ENCODE measurements at regions not wholly inside any gene's neighbourhood (a gene's known extent, or its start where the extent isn't known, plus 50 kb on each side); places are given as distances from the start of the nearest gene placed in this dataset.

DNA sequence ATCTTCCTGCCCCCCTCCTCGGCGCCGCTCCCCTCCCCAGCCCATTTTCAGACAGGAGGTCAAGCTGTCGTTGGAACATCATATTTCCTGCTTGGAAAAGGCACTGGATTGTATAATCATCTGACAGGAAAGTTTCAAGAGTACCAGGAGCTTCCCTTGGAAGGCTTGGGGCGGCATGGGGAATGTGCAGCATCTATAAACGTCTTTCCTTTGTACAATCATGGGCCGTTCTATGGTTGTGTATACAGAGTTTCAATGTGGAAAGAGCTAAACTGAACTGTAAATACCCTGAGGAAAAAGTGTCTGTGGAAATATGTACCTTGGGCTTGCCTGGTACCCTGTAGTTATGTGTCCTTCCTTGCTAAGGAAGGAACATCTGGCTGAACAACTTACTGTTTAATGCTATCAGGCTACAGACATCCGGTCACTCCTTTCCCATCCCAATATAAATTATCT lies 368.1 kb upstream of the ADGRL2 start:
- DNase-seq (ENCODE audit: low spot score): no peak

DNA sequence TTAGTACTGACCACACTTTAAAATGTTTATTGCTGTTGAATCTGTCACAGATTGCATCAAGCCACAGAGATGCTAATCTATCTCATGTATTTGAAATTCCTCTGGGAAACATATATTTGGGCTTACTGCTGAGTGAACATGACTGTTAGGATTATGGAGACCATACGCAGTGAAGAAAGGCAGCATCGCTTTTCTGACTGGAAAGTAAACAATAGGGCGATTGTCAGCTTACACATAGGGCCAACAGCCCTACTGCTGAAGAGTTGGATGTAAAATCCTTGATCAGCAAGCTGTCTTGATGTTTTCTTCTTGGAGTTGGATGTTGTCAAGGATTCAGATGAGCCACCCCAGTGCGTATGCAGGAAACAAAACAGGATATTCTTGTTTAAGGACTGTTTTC lies 368.7 kb upstream of the ADGRL2 start:
- no peak for DNase-seq (ENCODE audit: low spot score)

DNA sequence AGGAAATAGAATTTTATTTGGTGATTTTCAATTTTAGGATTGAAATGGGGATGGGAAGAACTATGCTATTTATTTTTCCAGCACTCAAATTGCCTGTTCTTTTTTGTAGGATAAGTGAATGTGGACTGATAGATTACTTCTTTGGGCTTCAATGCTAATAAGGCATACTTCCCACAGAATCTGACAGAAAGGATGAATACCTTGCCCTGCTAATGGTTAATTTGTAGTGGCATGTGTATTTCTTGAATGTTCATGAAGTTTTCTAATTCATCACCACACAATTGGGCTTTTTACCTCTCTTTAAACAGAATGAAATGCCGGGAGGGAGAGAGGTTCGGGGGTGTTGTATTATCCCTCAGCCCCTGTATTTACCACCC lies 369.1 kb upstream of the ADGRL2 start:
- DNase-seq (ENCODE audit: low spot score): no peak

DNA sequence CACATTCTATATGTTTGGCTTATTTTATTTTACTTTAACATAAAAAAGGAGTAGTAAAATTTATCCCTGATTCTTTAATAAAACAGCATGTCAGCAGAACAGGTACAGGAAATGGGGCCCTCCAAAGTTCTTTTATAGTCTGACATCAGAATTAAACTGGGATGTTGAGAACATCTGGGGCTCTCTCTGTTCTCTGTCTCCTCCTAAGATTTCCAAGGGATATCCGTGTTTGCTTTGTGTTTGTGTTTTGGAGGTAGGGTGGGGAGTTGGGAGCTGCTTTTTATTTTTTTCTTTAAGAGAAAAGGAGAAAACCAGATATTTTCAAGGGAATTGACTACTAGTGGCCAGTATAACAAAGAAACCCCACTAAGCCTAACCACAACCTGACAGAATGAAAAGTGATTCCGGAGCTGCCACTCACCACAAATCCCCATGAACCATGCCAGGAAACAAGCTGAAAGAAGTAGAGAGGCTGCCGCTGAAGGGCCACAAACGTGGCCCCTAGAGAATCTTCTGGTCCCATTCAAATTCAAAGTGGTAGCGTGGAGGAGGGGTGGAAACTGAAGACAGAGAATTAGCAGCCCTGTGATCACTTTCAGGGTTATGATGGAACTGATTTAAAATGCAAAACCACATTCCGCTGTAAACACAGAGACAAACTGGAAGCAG lies 369.6 kb upstream of the ADGRL2 start:
- no peak for DNase-seq (ENCODE audit: low spot score)

DNA sequence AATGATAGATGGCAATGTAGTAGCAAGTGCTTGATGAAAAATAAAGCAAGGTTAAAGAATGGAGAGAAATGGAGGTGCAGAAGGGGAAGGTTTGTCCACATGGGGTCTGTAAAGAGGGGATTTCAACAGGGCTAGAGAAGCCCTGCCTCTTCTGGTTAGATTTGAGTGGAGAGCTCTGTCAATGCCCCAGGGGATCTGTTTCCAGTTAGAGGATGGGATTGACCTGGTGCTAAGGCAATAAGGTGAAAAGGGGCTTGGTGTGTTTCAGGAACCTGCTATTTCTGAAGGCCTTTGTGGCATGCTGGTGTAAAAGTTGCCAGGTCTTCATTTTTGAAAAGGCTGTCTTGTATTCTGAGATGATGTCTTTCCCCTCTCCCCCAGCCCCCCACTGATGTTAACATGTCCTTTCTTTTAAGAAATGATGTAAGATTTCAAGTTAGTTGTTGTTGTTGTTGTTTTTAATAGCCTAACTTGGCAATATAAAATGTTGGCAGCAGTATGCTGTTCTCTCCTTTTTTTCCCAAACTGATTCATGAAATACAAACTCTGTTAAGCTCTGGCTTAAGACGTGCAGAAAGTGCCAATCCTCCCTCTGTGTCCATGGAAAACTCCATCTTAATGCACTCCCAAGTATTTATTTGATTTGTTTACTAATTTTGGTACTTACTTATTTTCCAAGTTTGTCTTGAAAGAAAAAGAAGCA lies 370.3 kb upstream of the ADGRL2 start:
- no peak for DNase-seq (ENCODE audit: low spot score)

DNA sequence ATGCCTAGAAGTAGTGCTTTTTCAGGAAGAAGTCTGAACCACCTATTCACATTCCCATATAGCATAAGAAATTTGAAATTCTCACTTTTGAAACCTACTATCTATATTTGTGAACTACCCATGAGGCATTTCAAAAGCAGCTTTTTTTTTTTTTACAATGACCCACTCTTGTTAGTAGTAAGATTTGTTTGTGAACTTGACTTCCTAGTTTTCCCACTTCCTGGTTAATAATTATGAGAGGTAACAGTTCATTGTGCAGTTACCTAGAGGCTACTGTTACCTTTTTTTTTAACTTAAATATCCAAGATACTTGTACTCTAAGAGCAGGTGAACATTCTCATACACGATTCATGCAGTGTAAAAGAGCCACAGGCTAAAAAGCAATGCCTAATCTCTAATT lies 371.7 kb upstream of the ADGRL2 start:
- DNase-seq (ENCODE audit: low spot score): no peak

DNA sequence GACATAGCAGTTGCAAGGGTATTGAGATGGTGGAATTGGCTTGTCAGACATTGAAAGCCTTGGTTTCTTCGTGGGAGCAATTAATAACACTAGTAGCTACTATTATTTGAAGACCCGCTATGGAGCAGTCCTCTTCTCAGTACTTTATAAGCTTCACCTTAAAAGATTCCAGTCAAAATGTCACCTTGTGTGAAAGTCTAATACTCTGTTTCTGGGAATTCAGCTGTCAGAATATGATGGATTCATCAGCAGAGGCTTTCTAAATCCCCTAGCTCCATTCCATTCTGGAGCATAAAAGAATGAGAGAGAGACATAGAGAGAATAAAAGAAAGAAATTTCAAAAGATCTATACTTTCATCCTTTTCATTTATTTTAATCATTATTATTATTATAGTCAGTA lies 375.9 kb upstream of the ADGRL2 start:
- DNase-seq (ENCODE audit: low spot score): no peak

DNA sequence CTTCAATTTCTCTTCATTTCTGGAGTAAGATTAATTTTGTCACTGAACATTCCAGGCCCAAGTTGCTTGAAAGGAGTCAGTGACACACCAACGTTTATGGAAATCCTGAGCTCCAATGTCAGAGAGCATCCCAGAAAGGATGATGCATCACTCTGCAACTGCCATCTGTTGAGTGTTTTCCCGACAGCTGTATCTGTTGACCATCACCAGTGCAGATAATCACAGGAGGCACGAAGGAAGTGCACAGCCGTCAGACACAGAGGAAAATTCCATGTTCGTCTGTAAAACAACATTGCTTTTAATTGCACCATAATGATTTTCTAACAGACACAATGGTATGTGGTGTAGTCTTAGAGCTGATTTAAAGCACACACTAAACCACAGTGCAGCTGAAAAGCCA lies 376.7 kb upstream of the ADGRL2 start:
- no peak for DNase-seq (ENCODE audit: low spot score)

DNA sequence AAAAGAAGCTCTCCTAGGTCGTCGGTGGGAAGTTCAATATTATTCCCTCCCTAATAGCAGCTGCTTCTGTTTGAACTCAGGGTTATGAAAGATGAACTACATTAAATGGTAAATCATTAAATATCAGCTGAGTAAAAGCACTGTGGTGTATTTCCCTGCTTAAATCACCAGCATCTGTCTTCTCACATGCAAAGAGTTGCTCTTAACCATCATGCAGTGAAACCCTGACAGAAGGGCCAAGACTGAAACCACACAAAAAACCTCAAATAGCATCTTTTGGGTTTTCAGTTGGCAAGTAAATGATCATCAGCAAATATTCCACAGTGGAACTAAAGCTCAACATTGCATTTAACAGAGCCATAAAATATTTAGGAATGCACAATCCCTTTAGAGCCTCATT lies 380.0 kb upstream of the ADGRL2 start:
- DNase-seq (ENCODE audit: low spot score): no peak

DNA sequence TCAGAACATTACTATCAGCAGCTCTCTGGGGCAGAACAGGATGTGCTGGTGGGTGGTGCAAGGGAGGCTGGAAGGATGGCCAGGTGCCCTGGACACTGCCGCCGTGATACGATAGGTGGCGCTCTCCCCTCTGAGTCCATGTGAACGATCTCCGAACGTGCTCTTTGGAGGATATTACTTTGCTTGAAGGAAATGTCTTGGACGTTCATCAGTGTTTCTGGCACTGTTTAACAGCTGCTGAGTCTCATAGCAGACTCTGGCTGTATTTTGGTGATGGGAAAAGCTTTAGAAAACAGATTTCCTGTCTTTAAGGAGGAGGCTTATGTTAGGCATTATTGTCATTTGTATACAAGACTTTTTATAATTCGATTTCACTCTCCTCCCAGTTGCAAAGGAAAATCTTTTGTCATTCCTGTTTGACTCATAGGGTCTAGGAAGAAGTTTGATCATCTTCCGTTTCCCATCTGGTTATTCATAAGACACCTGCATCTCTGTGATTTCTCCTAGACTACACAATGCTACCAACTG lies 386.2 kb upstream of the ADGRL2 start:
- DNase-seq (ENCODE audit: low spot score): peak; percentile 49

DNA sequence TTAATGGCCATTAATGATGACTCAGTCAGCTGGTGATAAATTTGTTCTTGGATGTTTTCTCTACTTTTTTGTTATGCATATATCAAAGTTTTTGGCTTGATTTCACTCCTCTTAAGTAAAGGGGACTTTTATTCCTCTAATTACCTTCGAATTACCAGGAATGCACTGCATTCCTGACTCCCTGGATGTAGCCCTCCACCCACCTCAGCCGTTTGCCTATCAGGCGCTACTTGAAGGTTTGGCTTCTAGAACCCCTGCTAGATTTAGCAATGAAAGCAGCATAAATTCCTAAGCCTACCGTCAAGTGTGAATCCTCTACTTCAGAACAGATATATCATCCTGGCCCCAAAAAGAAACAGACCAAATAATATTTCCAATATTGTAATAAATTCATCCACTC lies 387.8 kb upstream of the ADGRL2 start:
- DNase-seq (ENCODE audit: low spot score): no peak

DNA sequence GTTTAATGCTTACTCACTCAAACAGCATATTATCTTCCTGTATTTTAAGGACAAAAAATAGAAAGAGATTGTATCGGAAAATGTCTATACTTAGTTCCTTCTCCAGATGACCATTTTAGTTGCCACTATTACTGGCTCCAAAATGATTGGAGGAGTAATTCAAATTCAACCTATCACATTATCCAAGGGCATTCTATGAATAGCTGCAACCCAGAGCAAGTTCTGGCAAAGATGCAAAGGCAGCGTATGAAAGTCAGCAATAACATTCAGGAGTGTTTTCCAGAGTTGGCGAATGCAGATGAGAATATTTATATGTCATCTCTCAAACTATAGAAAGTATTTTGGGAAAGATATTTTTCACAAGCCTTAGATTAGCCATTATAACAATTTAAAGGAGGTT lies 389.8 kb upstream of the ADGRL2 start:
- no peak for DNase-seq (ENCODE audit: low spot score)

DNA sequence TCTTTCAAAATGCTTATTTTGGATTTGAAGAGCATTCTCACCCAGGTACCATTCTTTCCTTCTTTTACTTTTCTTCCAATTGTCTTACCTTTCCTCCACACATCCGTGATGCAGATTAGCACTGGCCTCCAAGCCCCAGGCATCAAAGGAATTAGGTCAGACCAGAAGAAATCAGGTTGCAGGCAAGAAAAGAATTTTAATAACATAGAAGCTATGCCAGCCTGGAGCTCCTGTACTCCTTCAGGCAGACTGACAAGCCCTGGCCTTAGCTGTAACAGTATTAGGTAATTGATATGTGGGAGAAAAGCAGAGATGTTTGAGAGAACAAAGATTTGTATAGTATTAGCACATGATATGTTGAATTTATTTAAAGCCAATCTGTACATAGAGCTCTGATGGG lies 390.4 kb upstream of the ADGRL2 start:
- no peak for DNase-seq (ENCODE audit: low spot score)

DNA sequence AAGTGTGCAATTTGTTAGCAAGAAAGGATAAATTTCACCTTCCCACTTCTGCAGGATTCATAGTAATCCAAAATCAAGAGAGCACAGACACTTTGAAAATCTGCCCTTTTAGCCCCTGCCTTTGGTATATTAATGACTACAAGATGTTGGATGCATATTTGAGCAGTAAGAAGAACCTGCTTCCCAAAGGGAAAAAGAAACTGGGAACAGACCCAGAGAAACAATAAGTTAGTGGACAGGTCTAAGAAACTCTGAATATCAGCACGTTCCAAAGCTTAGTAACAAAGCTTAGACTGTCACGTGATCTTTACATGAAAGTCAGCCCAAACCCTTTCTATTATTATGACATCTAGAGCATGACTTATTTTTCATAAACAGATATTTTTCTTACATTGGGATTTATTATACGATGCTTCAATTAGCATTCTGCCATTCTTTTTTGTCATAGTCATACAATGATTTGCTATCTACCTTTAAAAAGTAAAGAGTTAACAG lies 390.9 kb upstream of the ADGRL2 start:
- no peak for DNase-seq (ENCODE audit: low spot score)

DNA sequence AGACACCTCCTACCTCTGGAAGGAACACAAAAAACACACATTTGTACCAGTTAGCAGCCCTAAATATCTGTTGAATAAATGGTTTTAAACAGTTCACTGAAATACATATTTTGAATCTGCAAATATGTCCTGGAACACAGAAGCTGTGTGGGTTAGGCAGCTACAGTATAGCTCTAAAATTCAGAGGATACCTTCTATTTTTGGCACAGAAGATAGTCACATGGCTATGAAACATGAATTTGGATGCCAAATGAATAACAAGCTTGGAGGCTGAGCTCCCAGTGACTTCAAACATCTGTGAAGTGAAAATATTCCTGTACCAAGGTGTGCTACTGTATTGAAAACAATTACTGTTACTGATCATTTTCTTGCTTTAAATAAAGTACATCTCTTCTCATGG lies 391.5 kb upstream of the ADGRL2 start:
- peak; percentile 23 for DNase-seq (ENCODE audit: low spot score)

DNA sequence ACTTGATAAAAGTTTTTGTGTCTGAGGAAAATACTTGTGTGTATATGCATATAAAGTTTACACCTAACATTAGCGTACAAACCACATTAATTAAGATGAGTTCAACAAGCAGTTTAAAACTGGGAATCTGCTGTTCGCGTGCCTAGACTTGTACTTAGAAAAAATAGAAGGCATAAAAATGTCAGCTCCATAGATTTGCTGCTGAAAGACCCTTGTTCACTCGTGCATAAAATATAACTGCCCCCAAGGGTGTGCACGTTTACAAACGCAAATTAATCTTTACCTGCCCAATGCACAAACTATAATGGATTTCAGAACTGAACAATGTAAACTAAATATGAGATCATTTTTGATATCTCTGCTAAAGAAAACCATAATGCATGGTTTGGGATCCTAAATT lies 392.3 kb upstream of the ADGRL2 start:
- DNase-seq (ENCODE audit: low spot score): no peak

DNA sequence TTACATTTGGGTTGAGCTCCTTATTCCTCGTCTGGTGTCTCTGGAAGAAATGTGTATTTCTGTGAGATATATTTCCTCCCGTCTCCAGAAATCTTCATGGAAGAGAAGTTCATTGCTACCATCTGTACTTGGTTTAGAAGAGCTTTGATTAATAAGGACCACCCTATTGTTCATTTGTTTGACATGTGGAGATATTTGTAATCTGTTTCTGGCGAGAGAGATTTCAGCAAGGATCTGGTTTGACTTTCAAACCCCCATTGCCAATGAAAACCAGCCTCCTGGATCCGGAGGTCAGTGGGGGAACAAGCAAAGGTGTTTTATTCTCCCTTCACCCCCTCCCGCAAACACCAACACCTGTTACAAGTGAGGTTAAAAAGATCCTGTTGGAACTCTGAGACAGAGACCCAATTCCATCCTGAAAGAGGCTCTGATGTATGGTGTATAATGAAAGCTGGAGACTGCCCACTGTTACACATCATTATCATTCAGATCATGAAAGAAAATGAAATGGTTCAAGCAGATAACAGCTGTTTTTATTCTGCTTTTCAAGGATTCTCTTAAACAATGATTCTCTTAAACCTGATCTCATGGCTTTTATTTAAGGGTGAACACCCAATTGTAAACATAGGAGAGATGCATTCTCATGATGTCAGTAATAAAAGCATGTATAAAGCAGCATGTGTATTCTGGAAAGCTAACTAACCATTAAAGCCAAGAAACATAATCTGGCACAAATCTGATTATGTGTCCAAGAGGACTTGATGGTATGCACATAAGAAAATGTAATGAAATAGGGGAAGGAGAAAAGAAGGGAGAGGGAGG lies 393.5 kb upstream of the ADGRL2 start:
- DNase-seq (ENCODE audit: low spot score): no peak

DNA sequence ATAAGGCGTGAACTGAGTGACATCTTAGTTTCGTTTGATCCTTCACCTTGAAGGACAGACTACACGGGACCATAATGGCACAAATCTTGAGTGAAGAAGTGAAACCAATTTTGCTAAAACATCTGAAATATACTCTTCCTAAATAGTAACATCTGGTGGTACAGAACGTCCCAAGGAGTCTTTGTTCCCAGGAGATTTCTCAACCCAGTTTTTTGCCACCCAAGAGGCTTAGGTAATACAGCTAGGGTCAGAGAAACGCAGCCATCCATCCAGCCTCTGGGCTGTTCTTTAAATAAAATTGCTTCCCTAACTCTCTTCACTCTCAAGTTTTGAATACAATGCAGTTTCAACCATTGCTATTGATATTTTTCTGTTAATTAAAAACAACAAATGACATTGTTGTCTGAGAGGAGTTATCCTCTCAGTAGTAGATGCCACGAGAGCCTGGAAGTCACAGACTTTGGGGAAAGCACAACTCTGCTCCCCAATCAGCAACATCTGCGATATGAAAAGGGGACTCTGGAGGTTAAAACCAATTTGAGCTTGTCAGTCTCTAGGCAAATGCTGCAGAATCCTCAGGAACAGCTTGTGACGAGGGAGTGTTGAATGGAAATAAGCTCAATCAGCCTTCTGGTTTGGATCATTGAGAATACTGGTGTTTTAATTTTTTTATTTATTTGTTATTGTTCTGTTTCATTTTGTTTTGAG lies 394.3 kb upstream of the ADGRL2 start:
- peak; percentile 31 for DNase-seq (ENCODE audit: low spot score)

DNA sequence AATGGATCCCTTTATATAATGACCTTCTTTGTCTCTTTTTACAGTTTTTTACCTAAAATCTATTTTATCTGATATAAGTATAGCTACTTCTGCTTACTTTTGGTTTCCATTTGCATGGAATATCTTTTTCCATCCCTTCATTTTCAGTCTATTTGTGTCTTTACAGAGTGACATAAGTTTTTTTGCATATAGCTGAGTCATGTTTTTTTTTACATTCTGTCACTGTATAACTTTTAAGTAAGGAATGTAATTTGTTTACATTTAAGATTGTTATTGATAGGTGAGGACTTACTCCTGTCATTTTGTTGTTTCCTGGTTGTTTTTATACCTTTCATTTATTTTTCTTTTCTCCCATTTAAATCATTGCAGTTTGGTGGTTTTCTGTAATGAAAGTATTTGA lies 402.7 kb upstream of the ADGRL2 start:
- DNase-seq (ENCODE audit: low spot score): no peak

DNA sequence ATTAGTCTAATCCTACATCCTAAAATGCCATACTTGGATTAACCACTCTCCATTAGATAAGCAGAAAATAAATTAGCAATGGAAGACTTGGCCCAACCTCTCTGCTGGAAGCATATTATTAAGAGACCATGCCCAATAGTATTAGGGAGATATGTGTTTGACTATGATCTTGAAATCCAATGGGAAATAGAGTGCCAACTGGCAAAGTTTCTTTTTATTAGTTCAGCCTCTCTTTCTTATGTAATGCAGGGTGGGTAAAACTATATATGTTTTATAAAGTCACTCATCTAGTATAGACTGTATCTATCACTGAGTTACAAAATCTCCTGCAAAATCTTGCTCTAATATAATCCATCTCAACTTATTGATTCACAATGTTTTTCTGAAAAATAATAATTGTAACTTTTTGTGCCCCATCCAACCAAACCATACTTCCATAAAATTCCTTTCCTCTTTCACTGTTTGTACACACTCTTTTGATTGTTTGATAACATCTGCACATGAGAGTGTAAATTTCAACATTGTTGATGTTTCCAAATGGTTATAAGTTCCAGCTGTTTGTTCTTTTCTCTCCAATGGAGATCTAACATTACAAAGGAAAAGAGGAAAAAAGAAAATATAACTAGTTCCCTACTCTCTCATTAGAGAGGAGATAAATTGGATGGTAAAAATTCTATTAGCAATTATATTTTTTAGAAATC lies 408.1 kb upstream of the ADGRL2 start:
- no peak for DNase-seq (ENCODE audit: low spot score)

DNA sequence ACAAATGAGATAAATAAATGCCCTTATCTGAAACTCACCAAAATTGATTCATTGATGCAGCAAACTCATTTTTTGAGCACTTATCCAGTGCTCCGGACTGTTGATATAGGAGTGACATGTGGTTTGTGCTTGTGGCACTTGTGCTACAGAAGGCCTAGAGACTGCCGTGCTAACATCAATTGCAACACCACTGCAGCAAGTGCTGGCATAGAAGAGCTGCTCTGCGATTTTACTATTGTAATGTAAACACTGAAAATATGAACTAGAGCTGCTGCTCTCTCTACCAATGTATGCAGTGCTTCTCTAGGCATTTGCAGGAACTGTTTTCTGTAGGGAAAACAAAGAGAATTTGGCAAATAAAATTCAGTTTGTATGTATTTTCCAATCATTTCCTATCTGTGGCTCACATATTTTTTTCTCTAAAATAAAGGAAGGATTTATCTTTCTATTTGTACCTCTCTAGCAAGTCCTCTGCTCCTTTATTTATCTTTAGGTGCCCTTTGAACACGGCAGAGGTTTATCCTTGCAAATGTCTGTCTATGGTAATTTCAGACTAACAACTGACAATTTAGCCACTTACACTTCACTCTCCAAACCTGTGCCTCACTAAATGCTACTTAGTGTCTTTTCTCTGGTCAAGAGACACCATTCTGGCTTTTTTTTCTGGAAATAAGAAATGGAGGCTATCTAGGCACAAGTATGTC lies 409.5 kb upstream of the ADGRL2 start:
- DNase-seq (ENCODE audit: low spot score): no peak

Measured in Ammon's horn (tissue), 1 donor.